Psoas muscle (tissue), 7 donors: ENCODE measurements at regions not wholly inside any gene's neighbourhood (a gene's known extent, or its start where the extent isn't known, plus 50 kb on each side); places are given as distances from the start of the nearest gene placed in this dataset.

Source experiments
- ATAC-seq, 4 donors: fragments of 200-7000 bp; cut with Tn5 transposase; one replicate each; pipeline ENCODE4 v1.9.1; 2020; ENCODE audit warnings: moderate library complexity in 3 of 4, mild to moderate bottlenecking in 2 of 4
- DNase-seq, 2 donors: peaks; one replicate each; pipeline ENCODE4 v3.0.0-alpha.2; 2020
- H3K27ac ChIP-seq: fragments of 200-600 bp; one replicate; pipeline ENCODE4 v1.8.0; 2022
- H3K27me3 ChIP-seq, 3 donors: fragments of 200-600 bp in 1 of 3; one replicate each; pipeline versions ENCODE4 v1.6.1 to v1.8.0; 2013 to 2022; ENCODE audit warnings: low read length in 2 of 3, mild to moderate bottlenecking in 2 of 3, moderate library complexity in 1 of 3; ENCODE audit not compliant: insufficient read depth in 3 of 3
- H3K36me3 ChIP-seq, 2 donors: fragments of 200-600 bp in 1 of 2; one replicate each; pipeline versions ENCODE4 v1.6.1 to v1.8.0; 2013 to 2022; ENCODE audit warnings: low read depth in 1 of 2, mild to moderate bottlenecking in 1 of 2, moderate library complexity in 1 of 2; ENCODE audit not compliant: insufficient read depth in 1 of 2
- H3K4me1 ChIP-seq: fragments of 200-600 bp; one replicate; pipeline ENCODE4 v1.8.0; 2022
- H3K4me3 ChIP-seq: fragments of 200-600 bp; one replicate; pipeline ENCODE4 v1.8.0; 2022; ENCODE audit warnings: mild to moderate bottlenecking
- H3K9me3 ChIP-seq: fragments of 200-600 bp; one replicate; pipeline ENCODE4 v1.8.0; 2022
- WGBS, 3 donors: extraction: QIAGEN DNeasy Blood & Tissue Kit; methylation state at CpG; one replicate each; pipeline versions ENCODE4 v1.1.6 to v1.1.7; 2013; 5-methylcytosine and 5-hydroxymethylcytosine counted together
- intact Hi-C, 2 donors: fragments of 100-400 bp; cut with DNase I; formaldehyde crosslinking; loops; one replicate each; pipeline versions ENCODE4 v1.11.0 to v1.14.2; 2022
- TF ChIP-seq, protein P1 (sequence below): fragments of 200-600 bp; IDR thresholded peaks from one replicate; pipeline ENCODE4 v1.8.0; 2022; ENCODE audit warnings: antibody characterized with exemption
- donor health status: healthy with polysubstance abuse.
- donor health status: DM: no; HTN: no; CAD: no; lungs with moderate emphysema.
- donor health status: Bipolar disorder and iron deficiency.
- donor health status: healthy.
- donor health status: DM: yes; HTN: yes; CAD: no.
- donor health status: DM: no; HTN: no; CAD: no.
- donor health status: DM: yes; HTN: yes; CAD: no.

DNA sequence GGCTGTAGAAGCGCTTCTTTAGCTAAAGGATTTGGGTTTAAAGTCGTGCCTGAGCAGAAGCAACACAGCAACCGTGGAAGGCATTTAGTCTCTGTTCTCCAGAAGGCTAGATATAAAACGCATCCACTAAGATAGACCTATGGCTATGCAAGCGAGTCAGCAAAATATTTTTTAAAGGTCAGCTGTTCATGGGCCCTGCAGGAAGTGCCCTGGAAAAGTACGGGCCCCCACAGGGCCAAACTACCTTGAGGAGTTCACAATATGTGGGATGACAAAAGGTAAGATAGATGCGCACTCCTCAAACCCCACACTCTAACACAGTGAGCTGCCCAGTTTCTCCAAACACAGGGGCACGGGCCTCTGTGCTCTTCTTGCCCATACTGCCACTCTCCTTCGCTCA lies 261.6 kb downstream of the VPS13C start:
- no peak overlapping the region for H3K4me3 ChIP-seq
- 73 to 76% (median 75%) methylated on average over 9 of the region's 9 CpGs for WGBS, 3 donors
- DNase-seq (no peak), ATAC-seq (no peak)
- no peaks in the 10 kb centered on the region for H3K9me3 ChIP-seq
- intact Hi-C loops: no loop called here
- H3K36me3 ChIP-seq: no peaks in the 10 kb centered on the region
- TF ChIP-seq, protein P1, sequence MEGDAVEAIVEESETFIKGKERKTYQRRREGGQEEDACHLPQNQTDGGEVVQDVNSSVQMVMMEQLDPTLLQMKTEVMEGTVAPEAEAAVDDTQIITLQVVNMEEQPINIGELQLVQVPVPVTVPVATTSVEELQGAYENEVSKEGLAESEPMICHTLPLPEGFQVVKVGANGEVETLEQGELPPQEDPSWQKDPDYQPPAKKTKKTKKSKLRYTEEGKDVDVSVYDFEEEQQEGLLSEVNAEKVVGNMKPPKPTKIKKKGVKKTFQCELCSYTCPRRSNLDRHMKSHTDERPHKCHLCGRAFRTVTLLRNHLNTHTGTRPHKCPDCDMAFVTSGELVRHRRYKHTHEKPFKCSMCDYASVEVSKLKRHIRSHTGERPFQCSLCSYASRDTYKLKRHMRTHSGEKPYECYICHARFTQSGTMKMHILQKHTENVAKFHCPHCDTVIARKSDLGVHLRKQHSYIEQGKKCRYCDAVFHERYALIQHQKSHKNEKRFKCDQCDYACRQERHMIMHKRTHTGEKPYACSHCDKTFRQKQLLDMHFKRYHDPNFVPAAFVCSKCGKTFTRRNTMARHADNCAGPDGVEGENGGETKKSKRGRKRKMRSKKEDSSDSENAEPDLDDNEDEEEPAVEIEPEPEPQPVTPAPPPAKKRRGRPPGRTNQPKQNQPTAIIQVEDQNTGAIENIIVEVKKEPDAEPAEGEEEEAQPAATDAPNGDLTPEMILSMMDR: no peak
- no peaks in the 10 kb centered on the region for H3K4me1 ChIP-seq
- H3K27ac ChIP-seq: no peak overlapping the region
- no peaks in the 10 kb centered on the region for H3K27me3 ChIP-seq

DNA sequence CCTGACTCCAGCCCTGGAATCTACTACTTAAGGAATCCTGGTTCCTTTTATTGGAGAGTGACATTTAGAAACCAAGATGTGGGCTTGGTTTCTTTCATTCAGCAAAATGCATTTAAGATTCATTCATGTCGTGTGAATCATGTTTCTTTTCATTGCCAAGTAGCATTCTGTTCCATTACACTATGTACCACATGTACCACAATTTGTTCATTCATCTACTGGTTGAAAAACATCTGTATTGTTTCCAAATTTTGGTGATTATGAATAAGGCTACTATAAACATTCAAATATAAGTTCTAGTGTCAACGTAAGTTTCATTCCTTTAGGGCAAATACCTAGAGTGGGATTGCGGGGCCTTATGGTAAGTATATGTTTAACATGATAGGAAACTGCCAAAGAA lies 264.2 kb downstream of the VPS13C start:
- Histone ChIP-seq H3K4me3 (no peak overlapping the region), H3K27ac (no peak overlapping the region), H3K4me1 (no peaks in the 10 kb centered on the region), H3K36me3 (no peaks in the 10 kb centered on the region), H3K9me3 (no peaks in the 10 kb centered on the region), H3K27me3 (no peaks in the 10 kb centered on the region)
- TF ChIP-seq, protein P1: no peak
- intact Hi-C loops: no loop called here
- ATAC-seq (no peak), DNase-seq (no peak)
- WGBS, 3 donors: 49 to 81% (median 67%) methylated on average over 3 of the region's 3 CpGs

DNA sequence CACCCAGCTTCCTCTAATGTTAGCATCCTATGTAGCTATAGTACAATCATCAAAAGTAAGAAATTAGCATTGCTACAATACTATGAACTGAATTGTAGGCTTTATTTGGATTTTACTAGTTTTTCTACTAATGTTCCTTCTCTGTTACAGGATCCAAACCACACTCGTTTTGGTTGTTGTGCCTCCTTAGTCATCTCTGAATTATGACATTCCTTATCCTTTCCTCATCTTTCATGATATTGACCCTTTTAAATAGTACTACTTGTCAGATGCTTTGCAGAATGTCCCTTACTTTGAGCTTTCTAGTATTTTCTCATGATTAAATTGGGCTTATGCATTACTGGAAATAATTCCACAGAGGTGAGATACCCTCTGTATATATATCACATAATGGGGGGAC lies 265.4 kb downstream of the VPS13C start:
- Histone ChIP-seq H3K9me3 (no peaks in the 10 kb centered on the region), H3K4me1 (no peaks in the 10 kb centered on the region), H3K27ac (no peak overlapping the region), H3K4me3 (no peak overlapping the region), H3K36me3 (no peaks in the 10 kb centered on the region), H3K27me3 (no peaks in the 10 kb centered on the region)
- 20 to 28% (median 21%) methylated on average over 1 of the region's 1 CpG for WGBS, 3 donors
- intact Hi-C loops: no loop called here
- DNase-seq (no peak), ATAC-seq (no peak)
- TF ChIP-seq, protein P1: no peak

DNA sequence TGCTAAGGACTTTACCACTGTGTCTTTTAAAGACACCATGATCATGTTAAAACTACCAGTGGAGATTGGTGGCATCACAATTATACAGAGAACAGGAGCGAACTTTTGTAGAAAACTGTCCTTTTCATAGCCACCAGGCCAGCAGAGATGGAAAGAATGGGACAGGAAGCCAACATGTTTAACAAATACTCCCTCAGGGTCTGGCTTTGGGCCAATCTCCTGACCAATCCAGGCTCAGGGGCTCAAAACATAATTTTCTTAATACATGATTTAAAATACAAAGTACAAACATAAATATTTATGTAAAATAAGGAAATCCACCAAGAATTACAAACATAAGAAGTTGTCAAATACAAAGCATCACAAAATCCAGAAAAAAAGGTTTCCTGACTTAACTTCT lies 266.0 kb downstream of the VPS13C start:
- TF ChIP-seq, protein P1: no peak
- Histone ChIP-seq H3K27me3 (no peaks in the 10 kb centered on the region), H3K4me1 (no peaks in the 10 kb centered on the region), H3K9me3 (no peaks in the 10 kb centered on the region), H3K4me3 (no peak overlapping the region), H3K36me3 (no peaks in the 10 kb centered on the region), H3K27ac (no peak overlapping the region)
- intact Hi-C loops: no loop called here
- DNase-seq (no peak), ATAC-seq (no peak)
- 81 to 88% (median 84%) methylated on average over 1 of the region's 1 CpG for WGBS, 3 donors

DNA sequence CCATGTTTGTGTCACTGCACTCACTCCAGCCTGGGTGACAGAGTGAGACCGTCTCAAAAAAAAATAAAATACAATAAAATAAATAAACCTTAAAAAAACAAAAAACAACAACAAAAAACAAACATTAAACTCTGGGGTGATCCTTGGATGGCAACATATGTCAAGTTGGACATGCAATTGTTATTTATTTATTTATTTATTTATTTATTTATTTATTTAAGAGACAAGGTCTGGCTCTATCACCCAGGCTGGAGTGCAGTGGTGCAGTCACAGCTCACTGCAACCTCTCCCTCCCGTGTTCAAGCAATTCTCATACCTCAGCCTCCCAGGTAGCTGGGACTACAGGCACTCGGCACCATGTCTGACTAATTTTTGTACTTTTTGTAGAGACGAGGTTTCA lies 275.5 kb downstream of the VPS13C start:
- Histone ChIP-seq H3K9me3 (no peaks in the 10 kb centered on the region), H3K36me3 (no peaks in the 10 kb centered on the region), H3K4me3 (no peak overlapping the region), H3K4me1 (no peaks in the 10 kb centered on the region), H3K27ac (no peak overlapping the region), H3K27me3 (no peaks in the 10 kb centered on the region)
- ATAC-seq: no peak
- DNase-seq: no peak
- WGBS, 3 donors: 88 to 93% (median 91%) methylated on average over 4 of the region's 4 CpGs
- intact Hi-C loops: no loop called here
- TF ChIP-seq, protein P1: no peak
